Endothelial cell of umbilical vein (primary cell): ENCODE measurements at regions not wholly inside any gene's neighbourhood (a gene's known extent, or its start where the extent isn't known, plus 50 kb on each side); places are given as distances from the start of the nearest gene placed in this dataset.

Experiments
- BruUV-seq: library from RNA; stranded (reverse); fragments of 400-500 nt; replicated peaks from 2 replicates; lab custom pipeline; 2021; lab: Mats Ljungman, UMichigan
- CTCF ChIA-PET: fragments of 300-600, 350-600 bp; sonication (Branson Sonifier 250); formaldehyde crosslinking; loops from one replicate; lab custom pipeline; 2021; ENCODE audit warnings: antibody characterized with exemption, inconsistent platforms; lab: Charles Lee
- POLR2A ChIA-PET: fragments of 300-600, 350-600 bp; sonication (Branson Sonifier 250); formaldehyde crosslinking; loops from one replicate; lab custom pipeline; 2021; ENCODE audit warnings: antibody characterized with exemption, inconsistent platforms; lab: Charles Lee
- DNase-seq: peaks from one replicate; pipeline ENCODE4 v3.0.0-alpha.2; 2011; ENCODE audit warnings: low read depth, low spot score
- FAIRE-seq: peaks from 2 replicates; lab custom pipeline; 2011; peaks lifted over from hg19 to GRCh38; lab: Jason Lieb, UNC
- H2AFZ ChIP-seq: 2 replicates; pipeline ENCODE4 v1.6.0; 2012; ENCODE audit warnings: low read depth, low read length, control low read depth, inconsistent platforms
- H3K27ac ChIP-seq: 2 replicates; pipeline ENCODE4 v1.5.1; 2011; ENCODE audit warnings: low read depth, mild to moderate bottlenecking, control low read depth, low read length, moderate library complexity; ENCODE audit not compliant: insufficient read depth
- H3K27me3 ChIP-seq, 2 experiments: 2 replicates each; pipeline versions ENCODE4 v1.6.0 to v1.6.1; 2011; ENCODE audit warnings: low read length in 2 of 2, mixed read lengths in 1 of 2; ENCODE audit not compliant: control insufficient read depth in 2 of 2, insufficient read depth in 2 of 2
- H3K36me3 ChIP-seq, 2 experiments: 2 replicates in 1 of 2; 3 replicates in 1 of 2; pipeline ENCODE4 v1.5.1; 2011; ENCODE audit warnings: low read length in 2 of 2, mild to moderate bottlenecking in 1 of 2, moderate library complexity in 1 of 2; ENCODE audit not compliant: control insufficient read depth in 2 of 2, insufficient read depth in 2 of 2; ENCODE audit errors: extremely low read depth in 1 of 2
- H3K4me1 ChIP-seq: 3 replicates; pipeline ENCODE4 v1.5.1; 2011; ENCODE audit warnings: mild to moderate bottlenecking, low read length; ENCODE audit not compliant: control insufficient read depth, insufficient read depth; ENCODE audit errors: extremely low read depth
- H3K4me2 ChIP-seq: 2 replicates; pipeline ENCODE4 v1.6.1; 2011; ENCODE audit warnings: low read length, control low read depth, mixed read lengths; ENCODE audit not compliant: insufficient read depth
- H3K4me3 ChIP-seq, 3 experiments: fragments of 200-600 bp in 1 of 3; sonication (generic), shearing (Covaris generic) in 1 of 3; replicated peaks in 1 of 3; 2 replicates each; pipeline ENCODE4 v1.5.1; 2011 to 2016; ENCODE audit warnings: control low read depth in 3 of 3, low read length in 3 of 3, mild to moderate bottlenecking in 2 of 3, inconsistent platforms in 1 of 3, low read depth in 1 of 3, moderate library complexity in 1 of 3; ENCODE audit not compliant: insufficient read depth in 1 of 3
- H3K79me2 ChIP-seq: 2 replicates; pipeline ENCODE4 v1.6.0; 2012; ENCODE audit warnings: low read length, inconsistent platforms; ENCODE audit not compliant: control insufficient read depth, insufficient read depth
- H3K9ac ChIP-seq: replicated peaks from 2 replicates; pipeline ENCODE3; 2011; ENCODE audit warnings: low read length, control low read depth; ENCODE audit not compliant: insufficient read depth; ENCODE audit errors: extremely low read depth
- H3K9me1 ChIP-seq: replicated peaks from 3 replicates; pipeline ENCODE4 v1.6.0; 2011; ENCODE audit warnings: mild to moderate bottlenecking, low read length; ENCODE audit not compliant: control insufficient read depth, insufficient read depth; ENCODE audit errors: extremely low read depth
- H3K9me3 ChIP-seq: replicated peaks from 2 replicates; pipeline ENCODE4 v1.5.1; 2012; ENCODE audit warnings: low read length, inconsistent platforms; ENCODE audit not compliant: control insufficient read depth, insufficient read depth
- H4K20me1 ChIP-seq: replicated peaks from 2 replicates; pipeline ENCODE3; 2011; ENCODE audit warnings: mild to moderate bottlenecking, low read length; ENCODE audit not compliant: control insufficient read depth, insufficient read depth; ENCODE audit errors: extremely low read depth
- CTCF ChIP-seq, 2 donors: IDR thresholded peaks; 1 replicate in 1 of 2; 2 replicates in 1 of 2; pipeline ENCODE4 v1.5.1; 2011; ENCODE audit warnings: low read length in 2 of 2, mild to moderate bottlenecking in 2 of 2, moderate library complexity in 2 of 2, control low read depth in 1 of 2, inconsistent platforms in 1 of 2, low read depth in 1 of 2; ENCODE audit not compliant: insufficient read depth in 1 of 2; ENCODE audit errors: extremely low read depth in 1 of 2
- EZH2 ChIP-seq: IDR thresholded peaks from 2 replicates; pipeline ENCODE4 v1.6.1; 2012; ENCODE audit warnings: borderline replicate concordance, low read depth, mild to moderate bottlenecking, moderate library complexity, low read length, inconsistent platforms; ENCODE audit not compliant: severe bottlenecking
- FOS ChIP-seq: IDR thresholded peaks from 2 replicates; pipeline ENCODE4 v1.6.1; 2011; ENCODE audit warnings: mild to moderate bottlenecking, low read length, moderate library complexity, borderline replicate concordance; ENCODE audit not compliant: insufficient read depth
- GATA2 ChIP-seq: IDR thresholded peaks from 2 replicates; pipeline ENCODE4 v1.7.0; 2011; ENCODE audit warnings: low read depth, mild to moderate bottlenecking, moderate library complexity, mixed read lengths, low read length; ENCODE audit not compliant: insufficient read length, insufficient read depth
- JUN ChIP-seq: IDR thresholded peaks from 2 replicates; pipeline ENCODE4 v1.6.1; 2011; ENCODE audit warnings: borderline replicate concordance, low read depth; ENCODE audit not compliant: insufficient read length, insufficient read depth
- MAX ChIP-seq: IDR thresholded peaks from 2 replicates; pipeline ENCODE4 v1.6.1; 2011; ENCODE audit not compliant: insufficient read depth, insufficient read length
- POLR2A ChIP-seq: IDR thresholded peaks from 2 replicates; pipeline ENCODE4 v1.6.1; 2012; ENCODE audit warnings: low read depth, mild to moderate bottlenecking, control low read depth, low read length
- POLR2AphosphoS5 ChIP-seq: IDR thresholded peaks from 2 replicates; pipeline ENCODE4 v1.6.1; 2012; ENCODE audit warnings: low read depth, mild to moderate bottlenecking, control low read depth, low read length, moderate library complexity; ENCODE audit not compliant: insufficient read depth
- dilution Hi-C: fragments of 300-500 bp; cut with MboI; formaldehyde crosslinking; loops from one replicate; pipeline ENCODE4 v1.15.0; 2019; ENCODE audit warnings: low sequenced_read_pairs; ENCODE audit not compliant: extremely low pct_ligation_motif_present
- intact Hi-C: fragments of 100-400 bp; cut with micrococcal nuclease; formaldehyde crosslinking; loops from one replicate; pipeline ENCODE4 v1.10.0; 2022

GRCh38 chr16:8158051-8158450 is 432.3 kb downstream of the TMEM114 start:
- Histone ChIP-seq H3K36me3 (no peaks in the 10 kb centered on the region), H3K9me3 (peaks cover 8% of the 10 kb centered on the region), H3K9me1 (no peaks in the 10 kb centered on the region), H3K9ac (no peak overlapping the region), H3K4me1 (no peaks in the 10 kb centered on the region), H3K4me2 (no peak overlapping the region), H2AFZ (no peak overlapping the region), H3K4me3 (no peak overlapping the region), H4K20me1 (no peaks in the 10 kb centered on the region), H3K27ac (no peak overlapping the region), H3K27me3 (no peaks in the 10 kb centered on the region), H3K79me2 (no peaks in the 10 kb centered on the region)
- intact Hi-C loops: no loop called here
- CTCF ChIA-PET: no interaction called here
- FAIRE-seq (no peak), DNase-seq (no peak)
- POLR2A ChIA-PET: no interaction called here
- no TSS peak for BruUV-seq
- dilution Hi-C loops: no loop called here
- TF ChIP-seq FOS: no peak
- no peak for TF ChIP-seq POLR2AphosphoS5

GRCh38 chr16:8155275-8155674 is 435.0 kb downstream of the TMEM114 start:
- no peak for FAIRE-seq
- Histone ChIP-seq H3K27ac (no peak overlapping the region), H3K9me3 (peaks cover 2% of the 10 kb centered on the region), H3K9ac (no peak overlapping the region), H3K4me1 (no peaks in the 10 kb centered on the region), H3K4me2 (no peak overlapping the region), H3K9me1 (no peaks in the 10 kb centered on the region), H3K4me3 (no peak overlapping the region), H3K79me2 (no peaks in the 10 kb centered on the region), H3K27me3 (no peaks in the 10 kb centered on the region), H2AFZ (no peak overlapping the region), H3K36me3 (no peaks in the 10 kb centered on the region), H4K20me1 (no peaks in the 10 kb centered on the region)
- intact Hi-C loops: no loop called here
- ChIA-PET CTCF (no interaction called here), POLR2A (no interaction called here)
- no peak for DNase-seq
- no TSS peak for BruUV-seq
- dilution Hi-C loops: no loop called here
- no peak for TF ChIP-seq MAX
- no peak for TF ChIP-seq EZH2
- TF ChIP-seq CTCF (IDR thresholded peaks at IDR 0.05; ENCODE audit: extremely low read depth in 1 of 2, insufficient read depth in 1 of 2, low read depth in 1 of 2, low read length in 2 of 2): no peak
- no peak for TF ChIP-seq POLR2AphosphoS5
- TF ChIP-seq JUN: no peak
- TF ChIP-seq POLR2A: no peak
- no peak for TF ChIP-seq GATA2
- no peak for TF ChIP-seq FOS
